ENCODE measurements at regions not wholly inside any gene's neighbourhood (a gene's known extent, or its start where the extent isn't known, plus 50 kb on each side); places are given as distances from the start of the nearest gene placed in this dataset.

GRCh38 chr7:26543951-26544350, 252.3 kb downstream of the SNX10 start:
- H3K23ac ChIP-seq (ENCODE audit: insufficient read length): no peak overlapping the region
- no peaks in the 10 kb centered on the region for H3K36me3 ChIP-seq (ENCODE audit: control insufficient read depth in 2 of 4, insufficient read depth in 4 of 4, low read length in 3 of 4)
- peak overlapping the region; percentile 42; the same call in 1 of the 2 replicates for H2AFZ ChIP-seq (ENCODE audit: low read length)
- ChIA-PET CTCF (ENCODE audit: partially characterized antibody) (interaction anchor here (1.5 to 3.3 kb wide), 2 partner anchors 9 to 10 kb away, joined by 4 to 9 read pairs; no protein-coding TSS in a partner anchor), POLR2A (ENCODE audit: partially characterized antibody) (no interaction called here)
- H3K79me2 ChIP-seq (ENCODE audit: control insufficient read depth in 1 of 2, insufficient read depth in 2 of 2, low read length in 2 of 2): no peaks in the 10 kb centered on the region
- no peak overlapping the region for H3K18ac ChIP-seq (ENCODE audit: extremely low read depth, low read length)
- no peak overlapping the region for H2BK15ac ChIP-seq (ENCODE audit: low read length)
- H4K20me1 ChIP-seq (replicated peaks in 1 of 2; ENCODE audit: control insufficient read depth in 1 of 2, insufficient read depth in 2 of 2, low read length in 2 of 2): no peaks in the 10 kb centered on the region
- H3K4me3 ChIP-seq (ENCODE audit: extremely low read depth in 1 of 4, insufficient read depth in 2 of 4, low read depth in 3 of 4, low read length in 4 of 4): no peak overlapping the region
- no peak overlapping the region for H3K27ac ChIP-seq (ENCODE audit: low read depth, low read length)
- H3K4me2 ChIP-seq (ENCODE audit: insufficient read depth in 1 of 2, low read depth in 2 of 2, low read length in 2 of 2): no peak overlapping the region
- H4K91ac ChIP-seq (replicated peaks; ENCODE audit: insufficient read length, low read length): no peak overlapping the region
- H3K4ac ChIP-seq (replicated peaks; ENCODE audit: insufficient read length, low read depth, low read length): no peak overlapping the region
- H3K79me1 ChIP-seq (ENCODE audit: low read depth, low read length): no peaks in the 10 kb centered on the region
- no peak overlapping the region for H2AK5ac ChIP-seq (ENCODE audit: low read depth, low read length)
- peaks cover 0 to 4% (median 0%) of the 10 kb centered on the region in 4 experiments; a peak in 1 of 7 replicates for H3K4me1 ChIP-seq (replicated peaks in 1 of 4; ENCODE audit: control insufficient read depth in 3 of 4, insufficient read depth in 4 of 4, low read length in 3 of 4)
- WGBS, 2 experiments (ENCODE audit: extremely low coverage in 1 of 2, insufficient coverage in 1 of 2, insufficient read length in 1 of 2, insufficient replicate concordance in 2 of 2, low coverage in 1 of 2, low lambda C conversion rate in 2 of 2, missing lambda C conversion rate in 1 of 2): 95% methylated on average over 10 of the region's 11 CpGs; no CpG with 5 or more reads in 1 of the 2 experiments
- H3K56ac ChIP-seq (replicated peaks; ENCODE audit: insufficient read length, low read depth, low read length): no peak overlapping the region
- FAIRE-seq (no peak), DNase-seq (ENCODE audit: low read depth in 1 of 2, low spot score in 2 of 2) (no peak)
- H4K5ac ChIP-seq (ENCODE audit: insufficient read length, low read depth, low read length): no peak overlapping the region
- H2BK120ac ChIP-seq (replicated peaks; ENCODE audit: low read depth, low read length): no peak overlapping the region
- H2BK20ac ChIP-seq (ENCODE audit: low read length): no peak overlapping the region
- H3K9me3 ChIP-seq (ENCODE audit: insufficient read depth in 2 of 2, low read depth in 1 of 2, low read length in 1 of 2): no peaks in the 10 kb centered on the region
- no peaks in the 10 kb centered on the region for H3K23me2 ChIP-seq (ENCODE audit: low read depth, low read length)
- no peak overlapping the region for H3K14ac ChIP-seq (ENCODE audit: insufficient read length)
- H3K9ac ChIP-seq (replicated peaks in 1 of 4; ENCODE audit: extremely low read depth in 1 of 4, low read depth in 3 of 4, low read length in 3 of 4): no peak overlapping the region
- H3K27me3 ChIP-seq (replicated peaks in 1 of 4; ENCODE audit: control insufficient read depth in 3 of 4, extremely low read depth in 1 of 4, insufficient read depth in 3 of 4, low read length in 3 of 4): peaks cover 0 to 1% (median 0%) of the 10 kb centered on the region in 4 experiments; a peak in 1 of 7 replicates
- no peak overlapping the region for H2BK12ac ChIP-seq (ENCODE audit: low read depth, low read length)
- TF ChIP-seq SIN3A (conservative IDR thresholded peaks at IDR 0.05 in 1 of 2, IDR thresholded peaks at IDR 0.05 in 1 of 2; ENCODE audit: low read depth in 1 of 2, low read length in 2 of 2) (no peak), CHD2 (IDR thresholded peaks at IDR 0.05; ENCODE audit: low read length) (no peak), TAF1 (IDR thresholded peaks at IDR 0.05; ENCODE audit: low read depth, low read length) (no peak), HDAC6 (IDR thresholded peaks at IDR 0.05; ENCODE audit: low read depth, low read length) (no peak), KDM5A (IDR thresholded peaks at IDR 0.05; ENCODE audit: low read length) (no peak), SIRT6 (IDR thresholded peaks at IDR 0.05; ENCODE audit: low read length) (no peak), RNF2 (IDR thresholded peaks at IDR 0.05; ENCODE audit: borderline replicate concordance, low read depth, low read length, missing control alignments, poor library complexity, severe bottlenecking) (no peak), SP2 (IDR thresholded peaks at IDR 0.05; ENCODE audit: low read length) (no peak), JUN (IDR thresholded peaks at IDR 0.05; ENCODE audit: low read depth, low read length) (no peak), NRF1 (IDR thresholded peaks at IDR 0.05; ENCODE audit: low read depth, low read length) (no peak), ASH2L (IDR thresholded peaks at IDR 0.05; ENCODE audit: low read length) (no peak), SP4 (IDR thresholded peaks at IDR 0.05; ENCODE audit: low read length) (no peak), BACH1 (IDR thresholded peaks at IDR 0.05; ENCODE audit: low read length) (no peak)
- no peak overlapping the region for H4K8ac ChIP-seq (ENCODE audit: extremely low read depth, insufficient read depth, low read length)
- H2BK5ac ChIP-seq (ENCODE audit: low read depth, low read length): no peak overlapping the region
